ENCODE measurements at regions not wholly inside any gene's neighbourhood (a gene's known extent, or its start where the extent isn't known, plus 50 kb on each side); places are given as distances from the start of the nearest gene placed in this dataset.
A peak's percentile ranks its signal among the peaks of the same experiment; 100 is the strongest.

DNA sequence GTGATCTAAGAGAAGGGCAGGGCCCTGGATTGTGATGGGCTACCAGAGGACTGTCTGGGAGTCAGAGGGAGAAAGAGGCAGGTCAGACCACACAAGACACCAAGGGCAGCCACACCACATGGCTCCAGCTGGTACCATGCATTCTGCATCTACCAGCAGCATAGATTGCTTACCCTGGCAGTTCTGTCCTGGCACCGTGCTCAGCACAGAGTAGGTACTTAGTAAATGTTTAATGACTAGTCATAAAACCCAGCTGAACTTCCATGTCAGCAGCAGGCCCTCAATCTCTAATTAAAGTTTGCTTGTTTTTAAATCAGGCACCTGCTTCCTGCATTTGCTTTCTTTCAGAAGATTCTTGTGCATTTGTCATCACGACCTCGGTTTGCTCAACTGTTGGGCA lies 77.3 kb upstream of the ATP2B2 start:
- TF ChIP-seq, protein P1, sequence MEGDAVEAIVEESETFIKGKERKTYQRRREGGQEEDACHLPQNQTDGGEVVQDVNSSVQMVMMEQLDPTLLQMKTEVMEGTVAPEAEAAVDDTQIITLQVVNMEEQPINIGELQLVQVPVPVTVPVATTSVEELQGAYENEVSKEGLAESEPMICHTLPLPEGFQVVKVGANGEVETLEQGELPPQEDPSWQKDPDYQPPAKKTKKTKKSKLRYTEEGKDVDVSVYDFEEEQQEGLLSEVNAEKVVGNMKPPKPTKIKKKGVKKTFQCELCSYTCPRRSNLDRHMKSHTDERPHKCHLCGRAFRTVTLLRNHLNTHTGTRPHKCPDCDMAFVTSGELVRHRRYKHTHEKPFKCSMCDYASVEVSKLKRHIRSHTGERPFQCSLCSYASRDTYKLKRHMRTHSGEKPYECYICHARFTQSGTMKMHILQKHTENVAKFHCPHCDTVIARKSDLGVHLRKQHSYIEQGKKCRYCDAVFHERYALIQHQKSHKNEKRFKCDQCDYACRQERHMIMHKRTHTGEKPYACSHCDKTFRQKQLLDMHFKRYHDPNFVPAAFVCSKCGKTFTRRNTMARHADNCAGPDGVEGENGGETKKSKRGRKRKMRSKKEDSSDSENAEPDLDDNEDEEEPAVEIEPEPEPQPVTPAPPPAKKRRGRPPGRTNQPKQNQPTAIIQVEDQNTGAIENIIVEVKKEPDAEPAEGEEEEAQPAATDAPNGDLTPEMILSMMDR (IDR thresholded peaks at IDR 0.05), result no peak
- TF ChIP-seq POLR2A (IDR thresholded peaks at IDR 0.05), result no peak
- DNase-seq, result no peak
- WGBS, 2 donors, result 70 to 72% methylated on average over 3 of the region's 3 CpGs
- Histone ChIP-seq H3K4me3 (no peak overlapping the region), H3K4me1 (no peaks in the 10 kb centered on the region), H3K36me3 (ENCODE audit: low read depth, missing control alignments) (no peaks in the 10 kb centered on the region), H3K27me3 (no peaks in the 10 kb centered on the region), H3K9me3 (no peaks in the 10 kb centered on the region), H3K27ac (no peak overlapping the region)
- intact Hi-C loops (cut with DNase I; ENCODE audit: low total_unique reads), result no loop called here

DNA sequence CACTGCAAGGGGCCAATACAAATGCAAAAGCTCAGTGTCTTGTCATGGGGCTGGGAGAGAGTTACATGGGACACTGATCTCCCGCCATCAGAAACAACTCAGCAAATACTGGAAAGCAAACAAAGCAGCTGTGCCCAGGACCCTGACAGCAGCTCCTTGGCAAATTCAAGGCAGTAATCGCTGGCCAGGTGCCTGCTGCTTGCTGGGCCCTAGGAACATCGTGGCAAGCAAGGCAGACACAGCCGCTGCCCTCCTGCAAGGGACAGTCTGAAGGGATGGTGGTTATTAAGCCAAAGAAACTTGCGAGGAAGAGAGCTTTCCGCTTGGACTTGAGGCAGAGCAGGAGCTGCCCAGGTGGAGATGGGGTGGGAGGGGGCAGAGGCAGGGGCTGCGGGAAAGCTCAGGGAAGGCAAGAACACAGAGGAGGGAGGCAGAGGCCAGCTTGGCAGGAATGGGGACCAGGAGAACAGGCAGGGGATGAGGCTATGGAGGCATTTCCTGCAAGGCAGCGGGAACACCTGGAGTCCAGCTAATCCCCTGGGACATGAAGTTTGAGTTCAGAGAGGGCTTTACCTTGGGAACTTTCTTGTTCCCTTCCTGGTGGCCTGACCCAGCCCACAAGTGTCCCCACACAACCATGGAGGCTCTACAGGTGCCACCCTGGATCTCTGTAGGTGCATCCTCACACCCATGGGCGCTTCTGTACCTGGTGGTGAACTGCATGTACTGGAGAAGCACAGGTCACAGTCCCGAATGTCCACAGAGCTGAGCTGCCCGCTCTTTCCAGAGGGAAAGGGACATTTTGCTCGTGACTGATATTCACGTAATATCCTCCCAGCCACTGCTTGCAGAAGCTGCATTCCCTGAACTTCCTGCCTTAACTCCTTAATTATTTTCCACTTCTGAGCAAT lies 78.7 kb upstream of the ATP2B2 start:
- H3K4me1 ChIP-seq, result no peaks in the 10 kb centered on the region
- 69 to 72% methylated on average over 12 to 13 of the region's 13 CpGs for WGBS, 2 donors
- no peak for DNase-seq
- no peaks in the 10 kb centered on the region for H3K9me3 ChIP-seq
- TF ChIP-seq, protein P1 (IDR thresholded peaks at IDR 0.05), result no peak
- TF ChIP-seq POLR2A (IDR thresholded peaks at IDR 0.05), result no peak
- H3K27ac ChIP-seq, result no peak overlapping the region
- H3K4me3 ChIP-seq, result no peak overlapping the region
- no peaks in the 10 kb centered on the region for H3K36me3 ChIP-seq (ENCODE audit: low read depth, missing control alignments)
- no peaks in the 10 kb centered on the region for H3K27me3 ChIP-seq
- intact Hi-C loops (cut with DNase I; ENCODE audit: low total_unique reads), result no loop called here

DNA sequence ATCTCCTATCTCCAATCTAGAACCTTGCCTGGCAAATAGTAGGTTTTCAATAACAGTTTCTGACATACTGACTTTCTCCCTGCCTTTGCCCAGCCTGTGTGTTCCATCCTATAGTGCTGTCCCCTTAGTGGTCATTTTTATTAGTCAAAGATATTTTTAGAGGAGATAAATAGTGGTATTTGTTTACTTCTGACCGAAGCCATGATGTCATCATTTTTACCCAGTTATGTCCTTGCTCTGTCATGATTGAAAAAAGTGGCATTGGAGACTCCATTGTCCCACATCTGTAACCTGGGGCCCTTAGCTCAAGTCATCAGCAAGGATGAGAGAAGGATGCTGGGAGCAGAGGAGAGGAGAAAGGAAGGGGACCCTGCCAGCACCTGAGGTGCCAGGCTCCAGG lies 80.6 kb upstream of the ATP2B2 start:
- no peak for TF ChIP-seq POLR2A (IDR thresholded peaks at IDR 0.05)
- TF ChIP-seq, protein P1 (IDR thresholded peaks at IDR 0.05), result no peak
- no peaks in the 10 kb centered on the region for H3K27me3 ChIP-seq
- H3K36me3 ChIP-seq (ENCODE audit: low read depth, missing control alignments), result no peaks in the 10 kb centered on the region
- WGBS, 2 donors, result 68 to 75% methylated on average over 1 of the region's 1 CpG
- H3K4me3 ChIP-seq, result no peak overlapping the region
- H3K27ac ChIP-seq, result no peak overlapping the region
- H3K9me3 ChIP-seq, result no peaks in the 10 kb centered on the region
- DNase-seq, result no peak
- no peaks in the 10 kb centered on the region for H3K4me1 ChIP-seq
- intact Hi-C loops (cut with DNase I; ENCODE audit: low total_unique reads), result no loop called here

DNA sequence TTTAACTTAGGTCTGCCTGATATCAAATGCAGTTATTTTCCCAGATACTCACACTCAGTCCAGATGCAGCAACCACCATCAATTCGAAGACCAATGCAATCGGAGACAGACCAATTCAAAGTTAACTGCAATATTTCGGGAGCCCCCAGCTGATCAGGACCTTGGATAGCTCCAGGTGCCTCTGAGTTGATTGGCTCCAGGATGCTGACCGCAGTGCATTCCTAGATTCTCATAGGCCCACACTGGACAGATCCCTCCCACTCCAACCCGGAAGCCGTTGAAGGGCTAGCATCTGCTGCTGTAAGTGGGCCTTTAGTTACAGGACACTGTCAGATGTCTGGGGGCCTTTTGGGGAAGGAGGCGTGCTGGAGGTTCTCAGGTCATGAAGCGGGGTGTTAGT lies 89.5 kb upstream of the ATP2B2 start:
- intact Hi-C loops (cut with DNase I; ENCODE audit: low total_unique reads), result no loop called here
- Histone ChIP-seq H3K9me3 (no peaks in the 10 kb centered on the region), H3K36me3 (ENCODE audit: low read depth, missing control alignments) (no peaks in the 10 kb centered on the region), H3K27ac (no peak overlapping the region), H3K4me3 (no peak overlapping the region), H3K27me3 (no peaks in the 10 kb centered on the region), H3K4me1 (no peaks in the 10 kb centered on the region)
- TF ChIP-seq POLR2A (IDR thresholded peaks at IDR 0.05), result no peak
- TF ChIP-seq, protein P1 (IDR thresholded peaks at IDR 0.05), result no peak
- WGBS, 2 donors, result 7 to 10% methylated on average over 4 to 8 of the region's 8 CpGs
- peak; percentile 82 for DNase-seq

All from testis (tissue), 2 donors.